ENCODE measurements at regions not wholly inside any gene's neighbourhood (a gene's known extent, or its start where the extent isn't known, plus 50 kb on each side); places are given as distances from the start of the nearest gene placed in this dataset.
"Not testable (repeated sequence)": the region's sequence is repeated elsewhere in the genome, so short reads cannot be mapped to it uniquely, and the experiment has no call there.

GRCh38 chr3:75422101-75422945, 241.8 kb upstream of the FRG2C start:
- H3K36me3 ChIP-seq (ENCODE audit: control insufficient read depth, insufficient read depth, low read length); H3K4me3 ChIP-seq (ENCODE audit: low read depth, low read length); DNase-seq (ENCODE audit: low read depth); H3K27me3 ChIP-seq (ENCODE audit: control insufficient read depth, insufficient read depth, low read length): not testable (repeated sequence)
- peak; percentile 72 for TF ChIP-seq CTCF (IDR thresholded peaks at IDR 0.05; ENCODE audit: insufficient read depth, low read length, poor library complexity, severe bottlenecking)

- not testable (repeated sequence) for H3K27me3 ChIP-seq (ENCODE audit: control insufficient read depth, insufficient read depth, low read length); DNase-seq (ENCODE audit: low read depth); H3K4me3 ChIP-seq (ENCODE audit: low read depth, low read length); H3K36me3 ChIP-seq (ENCODE audit: control insufficient read depth, insufficient read depth, low read length)
Measured at GRCh38 chr3:75425379-75425778, 238.7 kb upstream of the FRG2C start.

GRCh38 chr3:75427486-75427885, 236.6 kb upstream of the FRG2C start:
- H3K4me3 ChIP-seq (ENCODE audit: low read depth, low read length); H3K36me3 ChIP-seq (ENCODE audit: control insufficient read depth, insufficient read depth, low read length); DNase-seq (ENCODE audit: low read depth); H3K27me3 ChIP-seq (ENCODE audit: control insufficient read depth, insufficient read depth, low read length): not testable (repeated sequence)

- not testable (repeated sequence) for H3K27me3 ChIP-seq (ENCODE audit: control insufficient read depth, insufficient read depth, low read length); DNase-seq (ENCODE audit: low read depth); H3K36me3 ChIP-seq (ENCODE audit: control insufficient read depth, insufficient read depth, low read length); H3K4me3 ChIP-seq (ENCODE audit: low read depth, low read length)
Measured at GRCh38 chr3:75427906-75428305, 236.2 kb upstream of the FRG2C start.

GRCh38 chr3:75429561-75430220, 234.4 kb upstream of the FRG2C start:
- not testable (repeated sequence) for H3K27me3 ChIP-seq (ENCODE audit: control insufficient read depth, insufficient read depth, low read length); H3K36me3 ChIP-seq (ENCODE audit: control insufficient read depth, insufficient read depth, low read length); DNase-seq (ENCODE audit: low read depth); H3K4me3 ChIP-seq (ENCODE audit: low read depth, low read length)
- peak; percentile 65 for TF ChIP-seq CTCF (IDR thresholded peaks at IDR 0.05; ENCODE audit: insufficient read depth, low read length, poor library complexity, severe bottlenecking)

- not testable (repeated sequence) for H3K27me3 ChIP-seq (ENCODE audit: control insufficient read depth, insufficient read depth, low read length); DNase-seq (ENCODE audit: low read depth); H3K4me3 ChIP-seq (ENCODE audit: low read depth, low read length); H3K36me3 ChIP-seq (ENCODE audit: control insufficient read depth, insufficient read depth, low read length)
Measured at GRCh38 chr3:75430406-75430805, 233.7 kb upstream of the FRG2C start.

- H3K4me3 ChIP-seq (ENCODE audit: low read depth, low read length); H3K27me3 ChIP-seq (ENCODE audit: control insufficient read depth, insufficient read depth, low read length); H3K36me3 ChIP-seq (ENCODE audit: control insufficient read depth, insufficient read depth, low read length); DNase-seq (ENCODE audit: low read depth): not testable (repeated sequence)
Measured at GRCh38 chr3:75431120-75431519, 233.0 kb upstream of the FRG2C start.

- H3K27me3 ChIP-seq (ENCODE audit: control insufficient read depth, insufficient read depth, low read length); DNase-seq (ENCODE audit: low read depth); H3K36me3 ChIP-seq (ENCODE audit: control insufficient read depth, insufficient read depth, low read length); H3K4me3 ChIP-seq (ENCODE audit: low read depth, low read length): not testable (repeated sequence)
Measured at GRCh38 chr3:75432466-75432865, 231.7 kb upstream of the FRG2C start.

- DNase-seq (ENCODE audit: low read depth); H3K4me3 ChIP-seq (ENCODE audit: low read depth, low read length); H3K27me3 ChIP-seq (ENCODE audit: control insufficient read depth, insufficient read depth, low read length); H3K36me3 ChIP-seq (ENCODE audit: control insufficient read depth, insufficient read depth, low read length): not testable (repeated sequence)
Measured at GRCh38 chr3:75432885-75433284, 231.2 kb upstream of the FRG2C start.

GRCh38 chr3:75433295-75433694, 230.8 kb upstream of the FRG2C start:
- not testable (repeated sequence) for DNase-seq (ENCODE audit: low read depth); H3K36me3 ChIP-seq (ENCODE audit: control insufficient read depth, insufficient read depth, low read length); H3K27me3 ChIP-seq (ENCODE audit: control insufficient read depth, insufficient read depth, low read length); H3K4me3 ChIP-seq (ENCODE audit: low read depth, low read length)

- peak overlapping the region; percentile 63 for H3K4me3 ChIP-seq (ENCODE audit: low read depth, low read length)
- not testable (repeated sequence) for DNase-seq (ENCODE audit: low read depth); H3K27me3 ChIP-seq (ENCODE audit: control insufficient read depth, insufficient read depth, low read length); H3K36me3 ChIP-seq (ENCODE audit: control insufficient read depth, insufficient read depth, low read length)
Measured at GRCh38 chr3:75434276-75434912, 229.7 kb upstream of the FRG2C start.

- DNase-seq (ENCODE audit: low read depth), result peak; percentile 89
- not testable (repeated sequence) for H3K27me3 ChIP-seq (ENCODE audit: control insufficient read depth, insufficient read depth, low read length); H3K36me3 ChIP-seq (ENCODE audit: control insufficient read depth, insufficient read depth, low read length)
- peak overlapping the region; percentile 63 for H3K4me3 ChIP-seq (ENCODE audit: low read depth, low read length)
Measured at GRCh38 chr3:75434913-75435793, 229.0 kb upstream of the FRG2C start.
